Activated CD4-positive, alpha-beta T cell treated with anti-CD3 and anti-CD28 coated beads, Interleukin-2, Interleukin-4, amounts not matched to agents 100 ng/mL and 50 ng/mL, durations not matched to agents 16 hours and 8 hours (primary cell): ENCODE measurements at regions not wholly inside any gene's neighbourhood (a gene's known extent, or its start where the extent isn't known, plus 50 kb on each side); places are given as distances from the start of the nearest gene placed in this dataset.

Experiments
- DNase-seq: peaks from one replicate; pipeline ENCODE4 v3.0.0-alpha.2; 2020; ENCODE audit warnings: low spot score

GRCh38 chr9:134214386-134214765 lies 50.0 kb upstream of the RNU6ATAC start:
- DNase-seq = no peak

- DNase-seq = no peak
Measured at GRCh38 chr9:134214766-134215419, 50.5 kb upstream of the RNU6ATAC start.

- no peak for DNase-seq
Measured at GRCh38 chr9:134215420-134215698, 51.0 kb upstream of the RNU6ATAC start.

- DNase-seq = no peak
Measured at GRCh38 chr9:134215699-134216448, 51.5 kb upstream of the RNU6ATAC start.

GRCh38 chr9:134216449-134216951 lies 52.1 kb upstream of the RNU6ATAC start:
- no peak for DNase-seq

GRCh38 chr9:134216961-134217360 lies 52.6 kb upstream of the RNU6ATAC start:
- DNase-seq = no peak

- DNase-seq = no peak
Measured at GRCh38 chr9:134217431-134218210, 53.3 kb upstream of the RNU6ATAC start.

GRCh38 chr9:134218230-134218629 lies 53.9 kb upstream of the RNU6ATAC start:
- DNase-seq = no peak

- DNase-seq = no peak
Measured at GRCh38 chr9:134219646-134220060, 55.3 kb upstream of the RNU6ATAC start.

GRCh38 chr9:134220311-134220710 lies 55.9 kb upstream of the RNU6ATAC start:
- DNase-seq = no peak

- DNase-seq = no peak
Measured at GRCh38 chr9:134221273-134222017, 57.1 kb upstream of the RNU6ATAC start.

- DNase-seq = no peak
Measured at GRCh38 chr9:134222018-134222573, 57.7 kb upstream of the RNU6ATAC start.

- DNase-seq = no peak
Measured at GRCh38 chr9:134223091-134223490, 58.7 kb upstream of the RNU6ATAC start.

GRCh38 chr9:134223591-134224122 lies 59.3 kb upstream of the RNU6ATAC start:
- DNase-seq = no peak

GRCh38 chr9:134224127-134224526 lies 59.8 kb upstream of the RNU6ATAC start:
- DNase-seq = no peak

- no peak for DNase-seq
Measured at GRCh38 chr9:134224567-134225093, 60.3 kb upstream of the RNU6ATAC start.

GRCh38 chr9:134225186-134225585 lies 60.8 kb upstream of the RNU6ATAC start:
- no peak for DNase-seq

GRCh38 chr9:134225816-134226215 lies 61.5 kb upstream of the RNU6ATAC start:
- DNase-seq = no peak

- no peak for DNase-seq
Measured at GRCh38 chr9:134226221-134226930, 62.0 kb upstream of the RNU6ATAC start.
